Endothelial cell of umbilical vein (primary cell): ENCODE measurements at regions not wholly inside any gene's neighbourhood (a gene's known extent, or its start where the extent isn't known, plus 50 kb on each side); places are given as distances from the start of the nearest gene placed in this dataset.

Experiments used
- FOS ChIP-seq: IDR thresholded peaks from 2 replicates; pipeline ENCODE4 v1.6.1; 2011; ENCODE audit warnings: mild to moderate bottlenecking, low read length, moderate library complexity, borderline replicate concordance; ENCODE audit not compliant: insufficient read depth
- JUN ChIP-seq: IDR thresholded peaks from 2 replicates; pipeline ENCODE4 v1.6.1; 2011; ENCODE audit warnings: borderline replicate concordance, low read depth; ENCODE audit not compliant: insufficient read length, insufficient read depth
- MYC ChIP-seq: IDR thresholded peaks from one replicate; pipeline ENCODE4 v1.6.1; 2011; ENCODE audit warnings: mild to moderate bottlenecking, low read depth, low read length
- POLR2A ChIP-seq: IDR thresholded peaks from 2 replicates; pipeline ENCODE4 v1.6.1; 2012; ENCODE audit warnings: low read depth, mild to moderate bottlenecking, control low read depth, low read length
- POLR2AphosphoS5 ChIP-seq: IDR thresholded peaks from 2 replicates; pipeline ENCODE4 v1.6.1; 2012; ENCODE audit warnings: low read depth, mild to moderate bottlenecking, control low read depth, low read length, moderate library complexity; ENCODE audit not compliant: insufficient read depth
- TF ChIP-seq, protein P1 (sequence below), 2 donors: IDR thresholded peaks; 1 replicate in 1 of 2; 2 replicates in 1 of 2; pipeline ENCODE4 v1.5.1; 2011; ENCODE audit warnings: low read length in 2 of 2, mild to moderate bottlenecking in 2 of 2, moderate library complexity in 2 of 2, control low read depth in 1 of 2, inconsistent platforms in 1 of 2, low read depth in 1 of 2; ENCODE audit not compliant: insufficient read depth in 1 of 2; ENCODE audit errors: extremely low read depth in 1 of 2

DNA sequence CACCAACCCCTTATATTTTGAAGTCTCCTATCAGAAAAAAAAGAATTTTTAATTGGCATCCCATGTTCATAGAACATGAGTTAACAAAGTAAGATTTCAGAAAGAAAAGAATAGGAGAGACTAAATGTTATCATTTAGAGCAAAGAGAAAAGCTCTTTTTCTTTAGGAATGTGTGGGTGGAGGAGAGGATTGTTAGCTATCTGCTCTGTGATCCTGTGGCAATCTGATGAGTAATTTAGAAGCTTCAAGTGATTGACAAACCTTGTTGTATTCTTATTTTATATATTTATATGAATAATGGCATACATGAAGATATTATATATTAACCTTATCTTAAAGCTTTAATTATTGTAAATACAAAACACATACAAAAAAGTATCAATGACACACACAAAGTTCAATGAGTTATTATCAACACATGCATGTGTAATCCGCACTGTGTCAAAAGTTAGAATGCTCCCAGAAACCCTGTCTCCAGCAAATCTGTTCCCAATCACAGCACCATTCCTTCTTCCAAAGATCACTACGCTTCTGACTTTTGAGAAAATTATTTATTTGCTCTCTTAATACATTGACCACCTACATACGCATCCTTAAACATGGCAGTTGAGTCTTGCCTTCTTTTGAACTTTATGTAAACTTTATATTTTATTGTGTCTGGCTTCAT, 907.4 kb downstream of the MCTP2 start:
- TF ChIP-seq, protein P1, sequence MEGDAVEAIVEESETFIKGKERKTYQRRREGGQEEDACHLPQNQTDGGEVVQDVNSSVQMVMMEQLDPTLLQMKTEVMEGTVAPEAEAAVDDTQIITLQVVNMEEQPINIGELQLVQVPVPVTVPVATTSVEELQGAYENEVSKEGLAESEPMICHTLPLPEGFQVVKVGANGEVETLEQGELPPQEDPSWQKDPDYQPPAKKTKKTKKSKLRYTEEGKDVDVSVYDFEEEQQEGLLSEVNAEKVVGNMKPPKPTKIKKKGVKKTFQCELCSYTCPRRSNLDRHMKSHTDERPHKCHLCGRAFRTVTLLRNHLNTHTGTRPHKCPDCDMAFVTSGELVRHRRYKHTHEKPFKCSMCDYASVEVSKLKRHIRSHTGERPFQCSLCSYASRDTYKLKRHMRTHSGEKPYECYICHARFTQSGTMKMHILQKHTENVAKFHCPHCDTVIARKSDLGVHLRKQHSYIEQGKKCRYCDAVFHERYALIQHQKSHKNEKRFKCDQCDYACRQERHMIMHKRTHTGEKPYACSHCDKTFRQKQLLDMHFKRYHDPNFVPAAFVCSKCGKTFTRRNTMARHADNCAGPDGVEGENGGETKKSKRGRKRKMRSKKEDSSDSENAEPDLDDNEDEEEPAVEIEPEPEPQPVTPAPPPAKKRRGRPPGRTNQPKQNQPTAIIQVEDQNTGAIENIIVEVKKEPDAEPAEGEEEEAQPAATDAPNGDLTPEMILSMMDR (IDR thresholded peaks at IDR 0.05; ENCODE audit: extremely low read depth in 1 of 2, insufficient read depth in 1 of 2, low read depth in 1 of 2, low read length in 2 of 2) = no peak
- TF ChIP-seq POLR2A = no peak
- TF ChIP-seq POLR2AphosphoS5 = no peak
- TF ChIP-seq JUN = no peak
- no peak for TF ChIP-seq MYC
- no peak for TF ChIP-seq FOS
